GM12891 (cell line): ENCODE measurements at regions not wholly inside any gene's neighbourhood (a gene's known extent, or its start where the extent isn't known, plus 50 kb on each side); places are given as distances from the start of the nearest gene placed in this dataset.

Experiments used
- POLR2A ChIP-seq: IDR thresholded peaks from 2 replicates; pipeline ENCODE4 v1.6.1; 2011; ENCODE audit warnings: low read depth, low read length, control low read depth
- POLR2AphosphoS5 ChIP-seq: IDR thresholded peaks from 2 replicates; pipeline ENCODE4 v1.6.1; 2011; ENCODE audit warnings: low read depth, low read length, control low read depth
- SPI1 ChIP-seq: IDR thresholded peaks from 2 replicates; pipeline ENCODE4 v1.6.1; 2011; ENCODE audit warnings: low read depth, low read length, control low read depth
- TAF1 ChIP-seq: IDR thresholded peaks from 2 replicates; pipeline ENCODE4 v1.6.1; 2011; ENCODE audit warnings: low read depth, low read length, control low read depth

GRCh38 chr7:93031795-93032194 lies 86.0 kb downstream of the SAMD9 start:
- TF ChIP-seq POLR2AphosphoS5 = no peak
- no peak for TF ChIP-seq TAF1
- TF ChIP-seq POLR2A = no peak
- TF ChIP-seq SPI1 = no peak
